CD14-positive monocyte (primary cell): ENCODE measurements at regions not wholly inside any gene's neighbourhood (a gene's known extent, or its start where the extent isn't known, plus 50 kb on each side); places are given as distances from the start of the nearest gene placed in this dataset.

Experiments used
- DNase-seq, 3 donors: peaks; one replicate each; pipeline ENCODE4 v3.0.0-alpha.2; 2011 to 2022
- H2AFZ ChIP-seq: 2 replicates; pipeline ENCODE4 v1.6.0; 2012; ENCODE audit warnings: mild to moderate bottlenecking, low read depth, low read length, inconsistent platforms; ENCODE audit not compliant: insufficient read depth, poor library complexity, severe bottlenecking
- H3K27ac ChIP-seq, 2 donors: 1 replicate in 1 of 2; 2 replicates in 1 of 2; pipeline ENCODE4 v1.5.1; 2012 to 2013; ENCODE audit warnings: low read length in 2 of 2, control low read depth in 1 of 2, inconsistent platforms in 1 of 2, low read depth in 1 of 2, mild to moderate bottlenecking in 1 of 2
- H3K27me3 ChIP-seq, 2 donors: one replicate each; pipeline versions ENCODE4 v1.6.0 to v1.6.1; 2011 to 2013; ENCODE audit warnings: low read length in 2 of 2; ENCODE audit not compliant: control insufficient read depth in 2 of 2, insufficient read depth in 2 of 2
- H3K36me3 ChIP-seq, 2 donors: replicated peaks in 1 of 2; 1 replicate in 1 of 2; 2 replicates in 1 of 2; pipeline versions ENCODE4 v1.5.1 to v1.6.1; 2012 to 2013; ENCODE audit warnings: low read length in 2 of 2, control low read depth in 1 of 2, inconsistent platforms in 1 of 2, mild to moderate bottlenecking in 1 of 2; ENCODE audit not compliant: insufficient read depth in 2 of 2, control insufficient read depth in 1 of 2
- H3K4me1 ChIP-seq, 2 donors: 1 replicate in 1 of 2; 2 replicates in 1 of 2; pipeline versions ENCODE4 v1.5.1 to v1.6.1; 2012 to 2013; ENCODE audit warnings: low read length in 2 of 2, control low read depth in 1 of 2, inconsistent platforms in 1 of 2, mild to moderate bottlenecking in 1 of 2, moderate library complexity in 1 of 2; ENCODE audit not compliant: insufficient read depth in 2 of 2, control insufficient read depth in 1 of 2
- H3K4me2 ChIP-seq: replicated peaks from 2 replicates; pipeline ENCODE3; 2012; ENCODE audit warnings: low read length, moderate library complexity, mild to moderate bottlenecking; ENCODE audit not compliant: poor library complexity, severe bottlenecking; ENCODE audit errors: extremely low read depth
- H3K4me3 ChIP-seq, 3 experiments: fragments of 200-600 bp in 1 of 3; sonication (generic) in 1 of 3; replicated peaks in 1 of 3; 1 replicate in 2 of 3; 2 replicates in 1 of 3; pipeline ENCODE4 v1.5.1; 2011 to 2013; ENCODE audit warnings: low read length in 3 of 3, mild to moderate bottlenecking in 3 of 3, control low read depth in 2 of 3, low read depth in 2 of 3, inconsistent platforms in 1 of 3, moderate library complexity in 1 of 3
- H3K79me2 ChIP-seq: 2 replicates; pipeline ENCODE4 v1.6.0; 2012; ENCODE audit warnings: mild to moderate bottlenecking, control low read depth, inconsistent platforms, low read length, moderate library complexity; ENCODE audit not compliant: insufficient read depth
- H3K9ac ChIP-seq: 2 replicates; pipeline ENCODE4 v1.6.0; 2017; ENCODE audit warnings: low read length, mild to moderate bottlenecking; ENCODE audit not compliant: insufficient read depth, poor library complexity, severe bottlenecking
- H3K9me3 ChIP-seq, 2 donors: replicated peaks in 1 of 2; 1 replicate in 1 of 2; 2 replicates in 1 of 2; pipeline versions ENCODE4 v1.5.1 to v1.6.1; 2012 to 2013; ENCODE audit warnings: low read length in 2 of 2, control low read depth in 1 of 2; ENCODE audit not compliant: control insufficient read depth in 1 of 2, insufficient read depth in 1 of 2
- H4K20me1 ChIP-seq: 2 replicates; pipeline ENCODE4 v1.6.0; 2012; ENCODE audit warnings: mild to moderate bottlenecking, low read length, control low read depth, moderate library complexity; ENCODE audit not compliant: insufficient read depth
- H3K27ac Mint-ChIP-seq, 7 donors: one replicate each; pipeline ENCODE4 v1.8.0; 2020; ENCODE audit warnings: mild to moderate bottlenecking in 7 of 7, mixed read lengths in 7 of 7, moderate library complexity in 6 of 7, inconsistent platforms in 2 of 7
- H3K27me3 Mint-ChIP-seq, 3 donors: one replicate each; pipeline ENCODE4 v1.8.0; 2021 to 2022; ENCODE audit warnings: low read depth in 3 of 3, mild to moderate bottlenecking in 3 of 3, mixed read lengths in 3 of 3, moderate library complexity in 3 of 3, inconsistent platforms in 1 of 3
- H3K36me3 Mint-ChIP-seq, 2 donors: one replicate each; pipeline ENCODE4 v1.8.0; 2020; ENCODE audit warnings: mixed read lengths in 2 of 2, inconsistent platforms in 1 of 2, mild to moderate bottlenecking in 1 of 2
- H3K4me1 Mint-ChIP-seq: one replicate; pipeline ENCODE4 v1.8.0; 2020; ENCODE audit warnings: mild to moderate bottlenecking, mixed read lengths
- H3K4me3 Mint-ChIP-seq, 2 donors: one replicate each; pipeline ENCODE4 v1.8.0; 2020; ENCODE audit warnings: mild to moderate bottlenecking in 2 of 2, mixed read lengths in 2 of 2, moderate library complexity in 1 of 2
- H3K9me3 Mint-ChIP-seq, 7 donors: one replicate each; pipeline ENCODE4 v1.8.0; 2020 to 2022; ENCODE audit warnings: mixed read lengths in 7 of 7, mild to moderate bottlenecking in 6 of 7, moderate library complexity in 6 of 7, inconsistent platforms in 2 of 7
- WGBS: methylation state at CpG from one replicate; pipeline ENCODE4 v1.1.5; 2013; ENCODE audit warnings: missing lambda C conversion rate; ENCODE audit not compliant: insufficient coverage; 5-methylcytosine and 5-hydroxymethylcytosine counted together
- intact Hi-C, 2 donors: fragments of 100-400 bp; cut with micrococcal nuclease; formaldehyde crosslinking; loops; one replicate each; pipeline versions ENCODE4 v1.15.0 to v1.15.1; 2023
- TF ChIP-seq, protein P1 (sequence below): fragments of 200-600 bp; IDR thresholded peaks from one replicate; pipeline ENCODE4 v1.8.0; 2022; ENCODE audit warnings: antibody characterized with exemption, mild to moderate bottlenecking

- intact Hi-C loops: no loop called here
- peaks cover 0 to 3% (median 1%) of the 10 kb centered on the region in 3 donors for H3K27me3 Mint-ChIP-seq
Measured at GRCh38 chr6:169162752-169163407, 90.8 kb downstream of the THBS2 start.

DNA sequence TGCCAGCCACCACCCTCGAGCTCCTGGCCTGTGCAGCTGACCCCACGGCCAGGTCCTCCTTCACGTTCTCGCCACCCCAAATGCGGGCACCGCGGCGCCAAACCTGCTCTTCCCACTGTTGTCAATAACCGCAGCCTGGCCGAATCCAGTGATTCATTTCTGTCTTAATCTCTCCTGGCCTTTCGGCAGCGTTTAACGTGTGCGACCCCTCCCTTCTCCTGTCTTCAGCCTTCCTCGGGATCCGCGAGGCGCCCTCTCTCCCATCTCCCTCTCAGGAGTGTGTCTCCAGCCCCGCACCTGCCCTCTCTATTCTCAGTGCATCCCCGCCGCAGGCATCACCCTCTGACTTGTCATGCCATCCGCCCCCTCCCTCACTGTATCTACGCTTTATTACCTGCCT is 91.4 kb downstream of the THBS2 start:
- no peaks in the 10 kb centered on the region for H3K27me3 ChIP-seq
- H3K4me1 ChIP-seq: no peaks in the 10 kb centered on the region
- H3K27ac ChIP-seq: no peak overlapping the region
- Mint-ChIP-seq H3K9me3 (peaks cover 0 to 4% (median 1%) of the 10 kb centered on the region in 7 donors), H3K4me3 (no peak overlapping the region), H3K27me3 (peaks cover 0 to 5% (median 1%) of the 10 kb centered on the region in 3 donors), H3K4me1 (peaks cover 19% of the 10 kb centered on the region), H3K27ac (peak overlapping the region in 2 of 7 donors; percentile 31 to 50), H3K36me3 (no peaks in the 10 kb centered on the region)
- H3K9me3 ChIP-seq: no peaks in the 10 kb centered on the region
- no peaks in the 10 kb centered on the region for H3K36me3 ChIP-seq
- WGBS: 97% methylated on average over 22 of the region's 23 CpGs
- no peak overlapping the region for H3K9ac ChIP-seq
- no peak for DNase-seq
- intact Hi-C loops: no loop called here
- TF ChIP-seq, protein P1, sequence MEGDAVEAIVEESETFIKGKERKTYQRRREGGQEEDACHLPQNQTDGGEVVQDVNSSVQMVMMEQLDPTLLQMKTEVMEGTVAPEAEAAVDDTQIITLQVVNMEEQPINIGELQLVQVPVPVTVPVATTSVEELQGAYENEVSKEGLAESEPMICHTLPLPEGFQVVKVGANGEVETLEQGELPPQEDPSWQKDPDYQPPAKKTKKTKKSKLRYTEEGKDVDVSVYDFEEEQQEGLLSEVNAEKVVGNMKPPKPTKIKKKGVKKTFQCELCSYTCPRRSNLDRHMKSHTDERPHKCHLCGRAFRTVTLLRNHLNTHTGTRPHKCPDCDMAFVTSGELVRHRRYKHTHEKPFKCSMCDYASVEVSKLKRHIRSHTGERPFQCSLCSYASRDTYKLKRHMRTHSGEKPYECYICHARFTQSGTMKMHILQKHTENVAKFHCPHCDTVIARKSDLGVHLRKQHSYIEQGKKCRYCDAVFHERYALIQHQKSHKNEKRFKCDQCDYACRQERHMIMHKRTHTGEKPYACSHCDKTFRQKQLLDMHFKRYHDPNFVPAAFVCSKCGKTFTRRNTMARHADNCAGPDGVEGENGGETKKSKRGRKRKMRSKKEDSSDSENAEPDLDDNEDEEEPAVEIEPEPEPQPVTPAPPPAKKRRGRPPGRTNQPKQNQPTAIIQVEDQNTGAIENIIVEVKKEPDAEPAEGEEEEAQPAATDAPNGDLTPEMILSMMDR: no peak
- H3K4me3 ChIP-seq: no peak overlapping the region
- no peak overlapping the region for H2AFZ ChIP-seq
- H3K4me2 ChIP-seq: no peak overlapping the region
- no peaks in the 10 kb centered on the region for H4K20me1 ChIP-seq
- no peaks in the 10 kb centered on the region for H3K79me2 ChIP-seq

More at GRCh38 chr6:169162752-169163407, 90.8 kb downstream of the THBS2 start:
- Histone ChIP-seq H3K9ac (no peak overlapping the region), H3K79me2 (no peaks in the 10 kb centered on the region), H3K36me3 (no peaks in the 10 kb centered on the region), H3K4me2 (no peak overlapping the region), H3K9me3 (no peaks in the 10 kb centered on the region), H3K4me3 (no peak overlapping the region), H3K4me1 (no peaks in the 10 kb centered on the region), H2AFZ (no peak overlapping the region), H4K20me1 (no peaks in the 10 kb centered on the region), H3K27me3 (no peaks in the 10 kb centered on the region), H3K27ac (no peak overlapping the region)
- WGBS: 94% methylated on average over 2 of the region's 12 CpGs
- Mint-ChIP-seq H3K27ac (peak overlapping the region in 1 of 7 donors; percentile 31), H3K36me3 (no peaks in the 10 kb centered on the region), H3K4me3 (no peak overlapping the region), H3K4me1 (peaks cover 19% of the 10 kb centered on the region), H3K9me3 (peaks cover 0 to 4% (median 1%) of the 10 kb centered on the region in 7 donors)
- DNase-seq: peak in 2 of 3 donors; percentile 3 to 54
- TF ChIP-seq, protein P1: no peak
